PC-3 (cell line): ENCODE measurements at regions not wholly inside any gene's neighbourhood (a gene's known extent, or its start where the extent isn't known, plus 50 kb on each side); places are given as distances from the start of the nearest gene placed in this dataset.

ENCODE experiments used
- ATAC-seq: fragments of 200-7000 bp; cut with Tn5 transposase; 2 replicates; pipeline ENCODE4 v1.9.1; 2020; ENCODE audit warnings: mild to moderate bottlenecking, moderate library complexity
- BruUV-seq: library from RNA; stranded (reverse); fragments of 400-500 nt; replicated peaks from 2 replicates; lab custom pipeline; 2021; lab: Mats Ljungman, UMichigan
- CTCF ChIA-PET: fragments of 300-600 bp; sonication (Branson Sonifier 250); formaldehyde crosslinking; loops from one replicate; lab custom pipeline; 2022; ENCODE audit warnings: antibody characterized with exemption; lab: Charles Lee
- POLR2A ChIA-PET: fragments of 300-600 bp; sonication (Branson Sonifier 250); formaldehyde crosslinking; loops from one replicate; lab custom pipeline; 2022; ENCODE audit warnings: antibody characterized with exemption; ENCODE audit not compliant: unreplicated experiment; lab: Charles Lee
- DNase-seq: peaks from one replicate; pipeline ENCODE4 v3.0.0-alpha.2; 2015
- H2AFZ ChIP-seq: fragments of 300-600 bp; sonication (generic); 2 replicates; pipeline ENCODE4 v1.6.0; 2016; ENCODE audit warnings: antibody characterized with exemption, low read length
- H3F3A ChIP-seq: fragments of 300-600 bp; sonication (generic); one replicate; pipeline ENCODE4 v1.6.0; 2017; ENCODE audit warnings: antibody characterized with exemption, low read length, control low read depth, mild to moderate bottlenecking; ENCODE audit not compliant: unreplicated experiment
- H3K27ac ChIP-seq: fragments of 300-600 bp; sonication (generic); 2 replicates; pipeline ENCODE4 v1.5.1; 2016; ENCODE audit warnings: mild to moderate bottlenecking, low read length
- H3K27me3 ChIP-seq: fragments of 300-600 bp; sonication (generic); 2 replicates; pipeline ENCODE4 v1.6.1; 2016; ENCODE audit warnings: low read length, mixed read lengths
- H3K36me3 ChIP-seq: fragments of 300-600 bp; sonication (generic); 2 replicates; pipeline ENCODE4 v1.6.1; 2016; ENCODE audit warnings: low read depth, mixed run types, low read length, mixed read lengths
- H3K4me1 ChIP-seq: fragments of 300-600 bp; sonication (generic); 2 replicates; pipeline ENCODE4 v1.5.1; 2016; ENCODE audit warnings: low read length; ENCODE audit not compliant: insufficient read depth
- H3K4me2 ChIP-seq: fragments of 300-600 bp; sonication (generic); 2 replicates; pipeline ENCODE4 v1.6.0; 2016; ENCODE audit warnings: low read length
- H3K4me3 ChIP-seq: fragments of 300-600 bp; sonication (generic); 2 replicates; pipeline ENCODE4 v1.5.1; 2016; ENCODE audit warnings: mild to moderate bottlenecking, low read length, mixed read lengths
- H3K79me2 ChIP-seq: fragments of 300-600 bp; sonication (generic); 2 replicates; pipeline ENCODE4 v1.6.1; 2017; ENCODE audit warnings: low read length, mixed read lengths
- H3K9ac ChIP-seq: fragments of 300-600 bp; sonication (generic); 2 replicates; pipeline ENCODE4 v1.6.0; 2016; ENCODE audit warnings: mild to moderate bottlenecking, low read length
- H3K9me2 ChIP-seq: fragments of 300-600 bp; sonication (generic); replicated peaks from 2 replicates; pipeline ENCODE4 v1.6.1; 2016; ENCODE audit warnings: mixed run types, low read length, mixed read lengths
- H3K9me3 ChIP-seq: fragments of 300-600 bp; sonication (generic); 2 replicates; pipeline ENCODE4 v1.6.1; 2016; ENCODE audit warnings: low read length, mixed read lengths
- H4K20me1 ChIP-seq: fragments of 300-600 bp; sonication (generic); 2 replicates; pipeline ENCODE4 v1.6.1; 2016; ENCODE audit warnings: low read length, mixed read lengths
- EZH2 ChIP-seq: fragments of 300-600 bp; sonication (generic); IDR thresholded peaks from one replicate; pipeline ENCODE4 v1.6.1; 2017; ENCODE audit warnings: antibody characterized with exemption, mild to moderate bottlenecking, low read length; ENCODE audit not compliant: unreplicated experiment
- EZH2phosphoT487 ChIP-seq: fragments of 300-600 bp; sonication (generic); IDR thresholded peaks from 2 replicates; pipeline ENCODE4 v1.6.1; 2018; ENCODE audit warnings: mild to moderate bottlenecking, antibody characterized with exemption, low read length, borderline replicate concordance
- intact Hi-C: fragments of 100-400 bp; cut with micrococcal nuclease; formaldehyde crosslinking; loops from 2 replicates; pipeline ENCODE4 v1.9.0; 2023
- TF ChIP-seq, protein P1 (sequence below): fragments of 300-600 bp; sonication (generic); conservative IDR thresholded peaks from 2 replicates; pipeline ENCODE4 v1.5.1; 2017; ENCODE audit warnings: antibody characterized with exemption, low read depth, mild to moderate bottlenecking, low read length

- Histone ChIP-seq H3K9me3 (no peaks in the 10 kb centered on the region), H3K36me3 (no peaks in the 10 kb centered on the region), H3K27ac (no peak overlapping the region), H3K79me2 (no peaks in the 10 kb centered on the region), H3K4me3 (no peak overlapping the region), H4K20me1 (no peaks in the 10 kb centered on the region), H3K4me1 (0 out of 2 replicates have a peak, but pooled peaks cover 5% of the 10 kb centered on the region), H3K9me2 (no peaks in the 10 kb centered on the region), H2AFZ (no peak overlapping the region), H3K27me3 (no peaks in the 10 kb centered on the region), H3F3A (no peaks in the 10 kb centered on the region), H3K4me2 (no peak overlapping the region), H3K9ac (no peak overlapping the region)
- POLR2A ChIA-PET, result no interaction called here
- TF ChIP-seq EZH2phosphoT487 (no peak), EZH2 (no peak)
- TF ChIP-seq, protein P1, sequence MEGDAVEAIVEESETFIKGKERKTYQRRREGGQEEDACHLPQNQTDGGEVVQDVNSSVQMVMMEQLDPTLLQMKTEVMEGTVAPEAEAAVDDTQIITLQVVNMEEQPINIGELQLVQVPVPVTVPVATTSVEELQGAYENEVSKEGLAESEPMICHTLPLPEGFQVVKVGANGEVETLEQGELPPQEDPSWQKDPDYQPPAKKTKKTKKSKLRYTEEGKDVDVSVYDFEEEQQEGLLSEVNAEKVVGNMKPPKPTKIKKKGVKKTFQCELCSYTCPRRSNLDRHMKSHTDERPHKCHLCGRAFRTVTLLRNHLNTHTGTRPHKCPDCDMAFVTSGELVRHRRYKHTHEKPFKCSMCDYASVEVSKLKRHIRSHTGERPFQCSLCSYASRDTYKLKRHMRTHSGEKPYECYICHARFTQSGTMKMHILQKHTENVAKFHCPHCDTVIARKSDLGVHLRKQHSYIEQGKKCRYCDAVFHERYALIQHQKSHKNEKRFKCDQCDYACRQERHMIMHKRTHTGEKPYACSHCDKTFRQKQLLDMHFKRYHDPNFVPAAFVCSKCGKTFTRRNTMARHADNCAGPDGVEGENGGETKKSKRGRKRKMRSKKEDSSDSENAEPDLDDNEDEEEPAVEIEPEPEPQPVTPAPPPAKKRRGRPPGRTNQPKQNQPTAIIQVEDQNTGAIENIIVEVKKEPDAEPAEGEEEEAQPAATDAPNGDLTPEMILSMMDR, result no peak
- ATAC-seq, result no peak
- CTCF ChIA-PET, result no interaction called here
- BruUV-seq, result no TSS peak
- no peak for DNase-seq
- intact Hi-C loops, result no loop called here
Measured at GRCh38 chr4:42326524-42326923, 70.8 kb upstream of the SHISA3 start.

DNA sequence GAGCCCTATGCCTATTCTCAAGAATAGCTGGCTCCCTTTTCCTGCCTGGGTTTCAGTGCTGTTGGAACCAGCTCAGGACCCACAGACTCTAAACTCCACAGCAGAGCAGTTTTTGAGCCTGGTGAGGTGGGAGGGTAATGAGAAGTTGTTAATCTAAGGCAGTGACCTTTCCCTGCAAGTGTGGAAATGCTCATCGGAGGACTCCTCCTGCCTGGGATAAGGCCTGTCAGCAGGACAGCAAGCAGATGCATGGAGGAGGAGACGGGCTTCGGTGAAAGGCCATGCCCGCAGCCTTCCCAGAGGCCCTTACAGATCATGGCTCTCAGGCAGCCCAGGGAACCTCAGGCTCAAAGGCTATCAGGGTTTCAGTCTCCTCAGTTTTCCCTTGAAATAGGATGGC lies 70.0 kb upstream of the SHISA3 start:
- CTCF ChIA-PET, result no interaction called here
- Histone ChIP-seq H3K36me3 (no peaks in the 10 kb centered on the region), H3K79me2 (no peaks in the 10 kb centered on the region), H3K27ac (no peak overlapping the region), H2AFZ (no peak overlapping the region), H3K27me3 (no peaks in the 10 kb centered on the region), H4K20me1 (no peaks in the 10 kb centered on the region), H3K4me1 (peaks cover 12% of the 10 kb centered on the region), H3F3A (no peaks in the 10 kb centered on the region), H3K4me3 (no peak overlapping the region), H3K4me2 (no peak overlapping the region), H3K9me2 (no peaks in the 10 kb centered on the region), H3K9me3 (no peaks in the 10 kb centered on the region), H3K9ac (no peak overlapping the region)
- BruUV-seq, result no TSS peak
- POLR2A ChIA-PET, result no interaction called here
- no peak for ATAC-seq
- intact Hi-C loops, result no loop called here
- DNase-seq, result no peak
- TF ChIP-seq EZH2, result no peak
- TF ChIP-seq, protein P1, result no peak
- no peak for TF ChIP-seq EZH2phosphoT487

GRCh38 chr4:42328978-42329377 lies 68.3 kb upstream of the SHISA3 start:
- Histone ChIP-seq H3K27me3 (no peaks in the 10 kb centered on the region), H2AFZ (no peak overlapping the region), H4K20me1 (no peaks in the 10 kb centered on the region), H3K79me2 (no peaks in the 10 kb centered on the region), H3K9ac (no peak overlapping the region), H3K36me3 (no peaks in the 10 kb centered on the region), H3K4me2 (no peak overlapping the region), H3K4me3 (no peak overlapping the region), H3K9me3 (no peaks in the 10 kb centered on the region), H3K9me2 (no peaks in the 10 kb centered on the region), H3K27ac (no peak overlapping the region), H3K4me1 (peaks cover 13% of the 10 kb centered on the region), H3F3A (no peaks in the 10 kb centered on the region)
- TF ChIP-seq, protein P1, result no peak
- TF ChIP-seq EZH2, result no peak
- no peak for TF ChIP-seq EZH2phosphoT487
- BruUV-seq, result no TSS peak
- DNase-seq (no peak), ATAC-seq (no peak)
- intact Hi-C loops, result no loop called here
- ChIA-PET POLR2A (no interaction called here), CTCF (no interaction called here)
